WTC11 (cell line): ENCODE measurements at regions not wholly inside any gene's neighbourhood (a gene's known extent, or its start where the extent isn't known, plus 50 kb on each side); places are given as distances from the start of the nearest gene placed in this dataset.

Experiments used
- ATAC-seq: fragments of 200-7000 bp; cut with Tn5 transposase; 2 replicates; pipeline ENCODE4 v1.10.0; 2021; ENCODE audit warnings: mild to moderate bottlenecking, moderate library complexity
- CTCF ChIA-PET: fragments of 300-600 bp; sonication (Branson Sonifier 250); formaldehyde crosslinking; loops from one replicate; lab custom pipeline; 2021; ENCODE audit warnings: antibody characterized with exemption; lab: Charles Lee
- POLR2A ChIA-PET: fragments of 350-600 bp; sonication (Branson Sonifier 250); formaldehyde crosslinking; loops from one replicate; lab custom pipeline; 2021; ENCODE audit warnings: antibody characterized with exemption; lab: Charles Lee
- DNase-seq: peaks from one replicate; pipeline ENCODE4 v3.0.0; 2021; ENCODE audit warnings: low spot score
- H3K27ac Mint-ChIP-seq: 2 replicates; pipeline ENCODE4 v1.8.0; 2021; ENCODE audit warnings: mixed read lengths
- H3K27me3 Mint-ChIP-seq: 2 replicates; pipeline ENCODE4 v1.8.0; 2021; ENCODE audit warnings: low read depth, mild to moderate bottlenecking, moderate library complexity, mixed read lengths
- H3K36me3 Mint-ChIP-seq: 2 replicates; pipeline ENCODE4 v1.8.0; 2021; ENCODE audit warnings: mixed read lengths
- H3K4me1 Mint-ChIP-seq: 2 replicates; pipeline ENCODE4 v1.8.0; 2022; ENCODE audit warnings: mixed read lengths
- H3K4me3 Mint-ChIP-seq: 2 replicates; pipeline ENCODE4 v1.8.0; 2021; ENCODE audit warnings: mild to moderate bottlenecking, moderate library complexity, mixed read lengths
- H3K9me3 Mint-ChIP-seq: 2 replicates; pipeline ENCODE4 v1.8.0; 2021; ENCODE audit warnings: mixed read lengths
- AR ChIP-seq: fragments of 250-450 bp; sonication (Bioruptor Pico); IDR thresholded peaks from 2 replicates; pipeline ENCODE4 v1.9.0; 2021; ENCODE audit warnings: mild to moderate bottlenecking
- CDX4 ChIP-seq: fragments of 250-450 bp; sonication (Bioruptor Pico); IDR thresholded peaks from 2 replicates; pipeline ENCODE4 v1.9.0; 2021; ENCODE audit warnings: moderate library complexity, mild to moderate bottlenecking, inconsistent platforms, borderline replicate concordance
- CREM ChIP-seq: sonication (generic); formaldehyde crosslinking; IDR thresholded peaks from 2 replicates; pipeline ENCODE4 v1.8.1; 2022; ENCODE audit warnings: mild to moderate bottlenecking, missing genetic modification reagents, moderate library complexity
- GABPB1 ChIP-seq: sonication (generic); formaldehyde crosslinking; IDR thresholded peaks from 2 replicates; pipeline ENCODE4 v1.8.1; 2023; ENCODE audit warnings: mild to moderate bottlenecking, missing genetic modification reagents
- NR3C1 ChIP-seq: sonication (generic); formaldehyde crosslinking; conservative IDR thresholded peaks from 2 replicates; pipeline ENCODE4 v1.8.1; 2023; ENCODE audit warnings: low read depth, mild to moderate bottlenecking, missing genetic modification reagents
- PRDM15 ChIP-seq: sonication (generic); formaldehyde crosslinking; IDR thresholded peaks from 2 replicates; pipeline ENCODE4 v1.8.0; 2022; ENCODE audit warnings: missing genetic modification reagents
- SMAD4 ChIP-seq: sonication (generic); formaldehyde crosslinking; IDR thresholded peaks from 2 replicates; pipeline ENCODE4 v1.8.0; 2022; ENCODE audit warnings: mild to moderate bottlenecking, missing genetic modification reagents
- SOX15 ChIP-seq: fragments of 250-450 bp; sonication (Bioruptor Pico); IDR thresholded peaks from 2 replicates; pipeline ENCODE4 v1.9.0; 2021; ENCODE audit warnings: mild to moderate bottlenecking

GRCh38 chr5:144108131-144108530, 62.3 kb downstream of the YIPF5 start:
- POLR2A ChIA-PET, result no interaction called here
- ATAC-seq, result no peak
- CTCF ChIA-PET, result no interaction called here

More at GRCh38 chr5:144108131-144108530, 62.3 kb downstream of the YIPF5 start:
- no peaks in the 10 kb centered on the region for H3K36me3 Mint-ChIP-seq
- no peak overlapping the region for H3K27ac Mint-ChIP-seq
- DNase-seq, result no peak
- H3K27me3 Mint-ChIP-seq, result no peaks in the 10 kb centered on the region
- no peak overlapping the region for H3K4me3 Mint-ChIP-seq
- peaks cover 4% of the 10 kb centered on the region; the same call in 1 of the 2 replicates for H3K9me3 Mint-ChIP-seq
- TF ChIP-seq GABPB1 (CRISPR knock-in tag), result no peak
- TF ChIP-seq SMAD4 (CRISPR knock-in tag), result no peak
- no peak for TF ChIP-seq PRDM15 (CRISPR knock-in tag)
- TF ChIP-seq SOX15 (CRISPR knock-in tag), result no peak
- no peak for TF ChIP-seq NR3C1 (CRISPR knock-in tag)
- TF ChIP-seq CREM (CRISPR knock-in tag), result no peak
- no peak for TF ChIP-seq CDX4 (CRISPR knock-in tag)
- TF ChIP-seq AR (CRISPR knock-in tag), result no peak
- peaks cover 7% of the 10 kb centered on the region for H3K4me1 Mint-ChIP-seq
